NCI-H187 (cell line): ENCODE measurements at regions not wholly inside any gene's neighbourhood (a gene's known extent, or its start where the extent isn't known, plus 50 kb on each side); places are given as distances from the start of the nearest gene placed in this dataset.
"Not testable (repeated sequence)": the region's sequence is repeated elsewhere in the genome, so short reads cannot be mapped to it uniquely, and the experiment has no call there.

ENCODE experiments used
- DNase-seq, 2 experiments: peaks; one replicate each; lab custom pipeline; 2025; lab: John Stamatoyannopoulos, UW

- no peak for DNase-seq
Measured at GRCh38 chr5:36423578-36424307, 122.0 kb upstream of the RANBP3L start.

GRCh38 chr5:36426070-36426469 is 124.4 kb upstream of the RANBP3L start:
- not testable (repeated sequence) for DNase-seq

GRCh38 chr5:36435516-36435915 is 133.8 kb upstream of the RANBP3L start:
- DNase-seq: no peak

- DNase-seq: no peak
Measured at GRCh38 chr5:36436306-36436705, 134.6 kb upstream of the RANBP3L start.

GRCh38 chr5:36438765-36439561 is 137.3 kb upstream of the RANBP3L start:
- DNase-seq: no peak

- no peak for DNase-seq
Measured at GRCh38 chr5:36440300-36440699, 138.6 kb upstream of the RANBP3L start.

- no peak for DNase-seq
Measured at GRCh38 chr5:36441280-36441679, 139.6 kb upstream of the RANBP3L start.

- no peak for DNase-seq
Measured at GRCh38 chr5:36442352-36442751, 140.7 kb upstream of the RANBP3L start.

- no peak for DNase-seq
Measured at GRCh38 chr5:36442796-36443195, 141.1 kb upstream of the RANBP3L start.

- no peak for DNase-seq
Measured at GRCh38 chr5:36443941-36444340, 142.2 kb upstream of the RANBP3L start.

- no peak for DNase-seq
Measured at GRCh38 chr5:36444582-36445418, 143.1 kb upstream of the RANBP3L start.

GRCh38 chr5:36447776-36448175 is 146.1 kb upstream of the RANBP3L start:
- no peak for DNase-seq

- no peak for DNase-seq
Measured at GRCh38 chr5:36450229-36451014, 148.7 kb upstream of the RANBP3L start.

GRCh38 chr5:36452424-36453006 is 150.8 kb upstream of the RANBP3L start:
- no peak for DNase-seq

- DNase-seq: no peak
Measured at GRCh38 chr5:36457511-36458270, 148.7 kb upstream of the SLC1A3 start.

- no peak for DNase-seq
Measured at GRCh38 chr5:36458746-36459145, 147.7 kb upstream of the SLC1A3 start.

- no peak for DNase-seq
Measured at GRCh38 chr5:36459176-36460135, 146.9 kb upstream of the SLC1A3 start.

GRCh38 chr5:36462295-36463021 is 143.9 kb upstream of the SLC1A3 start:
- no peak for DNase-seq

GRCh38 chr5:36475942-36476341 is 130.5 kb upstream of the SLC1A3 start:
- not testable (repeated sequence) for DNase-seq
